ENCODE measurements at regions not wholly inside any gene's neighbourhood (a gene's known extent, or its start where the extent isn't known, plus 50 kb on each side); places are given as distances from the start of the nearest gene placed in this dataset.
"Not testable (repeated sequence)": the region's sequence is repeated elsewhere in the genome, so short reads cannot be mapped to it uniquely, and the experiment has no call there.

DNA sequence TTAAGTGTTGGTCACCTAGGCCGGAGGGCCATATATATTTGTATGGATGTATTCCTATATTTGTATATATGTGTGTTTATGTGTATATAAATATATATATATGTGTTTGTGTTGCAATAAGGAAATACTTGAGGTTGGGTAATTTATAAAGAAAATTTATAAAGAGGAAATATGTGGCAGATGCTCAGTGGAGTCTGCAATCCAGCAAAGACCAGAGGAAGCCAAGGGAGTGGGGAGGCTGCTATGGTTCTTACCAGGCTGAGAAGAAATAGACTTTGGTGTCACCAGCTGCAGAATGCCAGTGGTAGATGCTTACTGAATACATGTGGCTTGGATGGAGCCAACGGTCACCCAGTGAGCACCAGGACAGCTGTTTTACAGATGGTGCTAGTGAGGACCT, 97.4 kb upstream of the ELOVL5 start:
- DNase-seq (ENCODE audit: extremely low read depth, low read depth, low spot score) = no peak

DNA sequence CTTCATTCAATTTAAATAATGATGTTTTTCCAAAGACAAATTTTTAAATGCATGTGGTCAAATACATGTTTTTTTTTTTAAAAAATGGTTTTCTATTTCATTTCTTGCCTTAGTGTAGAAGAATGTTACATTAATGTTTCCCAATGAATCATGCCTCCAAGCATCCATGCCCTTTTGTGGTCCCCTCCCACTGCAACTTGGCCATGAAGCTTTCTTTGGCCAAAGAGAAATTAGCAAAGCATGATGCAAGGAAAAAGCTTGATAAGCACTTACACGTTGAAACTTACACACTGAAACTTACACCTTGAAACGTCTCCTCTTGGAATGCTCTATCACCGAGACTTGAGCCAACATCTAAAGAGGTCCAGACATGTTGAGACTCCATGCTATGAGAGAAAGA, 93.0 kb upstream of the ELOVL5 start:
- DNase-seq (ENCODE audit: extremely low read depth, low read depth, low spot score) = no peak

DNA sequence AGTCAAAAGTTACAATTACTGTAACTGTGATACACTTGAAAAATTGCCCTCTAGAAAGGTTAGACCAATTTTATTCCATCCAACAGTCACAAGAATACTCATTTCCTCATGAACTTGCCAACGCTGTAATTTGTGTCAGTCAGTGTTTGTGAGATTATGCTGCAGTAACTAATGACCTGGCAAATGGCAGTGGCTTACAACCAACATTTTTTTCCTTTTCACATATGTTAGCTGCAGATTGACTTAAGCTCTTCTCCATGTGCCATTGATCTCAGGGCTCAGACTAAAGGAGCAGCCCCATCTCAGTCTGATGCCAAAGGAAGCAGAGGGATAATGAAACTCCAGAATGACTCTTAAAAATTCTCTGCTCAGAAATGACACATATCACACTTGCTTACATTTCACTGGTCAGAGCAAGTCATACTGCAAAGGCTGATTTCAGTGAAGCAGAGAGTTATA, 92.3 kb upstream of the ELOVL5 start:
- DNase-seq (ENCODE audit: extremely low read depth, low read depth, low spot score) = no peak

DNA sequence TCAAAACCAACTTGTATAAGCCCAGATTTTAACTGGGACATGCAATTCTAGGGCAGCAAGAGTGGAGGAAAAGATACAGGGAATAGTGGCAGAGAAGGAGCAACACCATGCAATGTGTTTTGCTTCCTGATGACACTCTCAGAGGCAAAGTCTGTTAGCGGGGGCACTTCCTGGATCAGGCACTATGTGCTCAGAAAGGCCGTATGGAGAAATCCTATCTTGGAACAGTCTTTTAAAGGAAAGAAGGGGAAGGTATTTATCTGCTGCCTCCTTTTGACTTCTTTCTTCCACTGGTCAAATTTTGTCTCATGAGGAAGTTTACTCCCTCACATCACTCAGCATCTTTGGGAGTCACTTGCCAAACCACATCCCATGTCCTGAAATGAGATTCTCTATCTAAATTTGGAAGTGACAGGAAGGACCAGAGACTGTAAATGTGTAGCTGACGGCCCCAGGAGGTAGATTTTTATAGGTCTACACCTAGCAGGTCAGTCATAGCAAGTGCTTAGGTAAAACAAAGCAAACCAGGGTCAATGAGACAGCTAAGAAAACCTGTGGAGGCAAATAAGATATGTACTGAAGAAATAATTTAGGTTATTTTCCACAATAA, 91.7 kb upstream of the ELOVL5 start:
- DNase-seq (ENCODE audit: extremely low read depth, low read depth, low spot score) = no peak

DNA sequence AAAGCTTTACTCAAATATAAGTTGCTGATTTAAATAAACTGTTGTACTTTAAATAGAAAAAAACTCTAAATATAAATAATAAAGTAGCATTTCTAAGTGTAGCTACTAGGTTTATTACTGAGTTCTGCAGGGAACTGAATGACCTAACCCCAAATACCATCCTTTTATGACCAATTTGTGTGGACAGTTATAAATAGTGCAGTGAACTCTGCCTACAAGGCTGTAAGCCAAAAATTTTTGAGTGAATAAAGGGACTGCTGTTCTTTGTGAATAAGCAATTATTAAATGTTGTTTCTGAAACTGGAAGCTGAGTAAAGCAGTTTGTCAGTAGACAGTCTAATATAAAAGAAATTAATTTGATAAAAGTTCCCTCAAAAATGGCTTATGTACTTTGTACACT, 90.8 kb upstream of the ELOVL5 start:
- DNase-seq (ENCODE audit: extremely low read depth, low read depth, low spot score) = no peak

DNA sequence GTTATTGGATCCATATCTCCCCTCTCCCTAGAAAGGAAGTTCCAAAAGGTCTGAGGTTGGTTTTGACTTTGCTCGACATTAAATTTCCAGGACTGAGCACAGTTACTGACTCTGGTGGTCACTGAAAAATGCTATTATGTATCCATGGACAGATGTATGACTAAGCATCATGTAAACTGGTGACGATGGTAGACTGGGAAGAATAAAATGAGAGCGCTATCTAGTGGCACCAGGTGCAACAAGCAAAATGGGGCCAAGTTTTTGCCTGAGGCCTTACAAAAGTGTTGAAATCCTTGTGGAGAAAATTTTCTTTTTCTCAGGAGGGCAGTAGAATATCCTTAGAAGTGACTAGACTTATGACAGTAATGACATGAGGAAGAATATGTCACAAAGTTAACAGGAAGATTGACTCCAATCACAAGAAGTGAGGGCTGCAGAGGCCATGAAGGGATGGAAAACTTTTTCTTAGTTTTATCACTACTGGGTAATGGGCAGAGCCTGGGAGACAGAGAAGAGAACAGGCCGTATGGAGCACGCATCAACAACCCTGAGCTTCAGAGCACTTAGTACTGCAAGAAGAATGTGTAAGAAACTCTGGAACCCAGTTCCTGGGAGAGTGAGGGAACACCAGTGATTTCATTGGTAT, 88.9 kb upstream of the ELOVL5 start:
- peak; percentile 42 for DNase-seq (ENCODE audit: extremely low read depth, low read depth, low spot score)

DNA sequence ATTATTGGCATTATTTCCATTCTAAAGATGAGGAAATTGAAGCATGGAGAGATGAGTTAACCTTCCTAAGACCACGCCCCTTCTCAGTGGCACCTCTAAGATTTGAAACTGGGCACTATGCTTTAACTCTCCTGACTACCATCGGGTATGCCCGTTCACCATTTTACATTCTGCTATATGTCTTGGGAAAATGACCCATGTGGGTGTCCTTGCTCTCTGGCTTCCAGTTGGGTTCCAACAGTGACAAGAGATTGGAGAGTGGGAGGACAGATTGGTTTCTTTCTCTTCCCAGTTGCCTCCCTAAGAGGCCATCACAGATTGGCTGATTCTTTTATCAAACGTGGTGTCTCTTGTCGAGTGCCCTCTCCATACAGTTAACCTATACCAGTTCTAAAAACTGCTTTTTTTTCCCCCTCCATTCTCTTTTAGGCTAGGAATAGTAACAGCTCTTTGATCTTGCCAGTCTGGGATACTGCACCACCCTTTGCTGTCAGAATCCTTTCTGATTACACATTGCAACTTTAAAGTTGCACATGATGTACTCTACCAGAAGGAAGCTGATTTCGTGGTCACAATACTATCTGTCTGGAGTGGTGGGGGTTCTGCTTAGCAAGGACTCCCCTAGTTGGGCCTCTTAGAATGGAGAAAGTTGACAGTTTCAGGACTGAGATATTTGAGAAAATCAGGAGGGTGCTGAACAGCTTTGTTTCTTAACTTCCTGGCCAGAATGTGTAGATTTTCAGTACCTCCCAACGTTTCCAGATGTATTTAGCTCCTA, 88.0 kb upstream of the ELOVL5 start:
- DNase-seq (ENCODE audit: extremely low read depth, low read depth, low spot score) = no peak

DNA sequence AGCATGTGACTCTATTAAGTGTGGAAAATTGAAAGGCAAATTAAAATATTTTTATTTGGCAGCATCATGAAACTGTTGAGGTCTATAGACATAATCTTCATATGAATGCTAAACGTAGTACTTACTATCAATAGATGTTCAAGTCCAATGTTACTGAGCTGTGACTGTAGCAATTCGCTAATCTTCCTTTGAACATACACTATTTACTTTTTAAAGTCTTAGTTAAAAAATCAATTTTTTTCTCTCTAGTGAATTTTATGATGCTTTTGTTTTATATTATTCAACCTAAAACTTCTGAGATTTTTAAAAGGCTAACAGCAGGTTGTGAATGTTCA, 85.2 kb upstream of the ELOVL5 start:
- no peak for DNase-seq (ENCODE audit: extremely low read depth, low read depth, low spot score)

DNA sequence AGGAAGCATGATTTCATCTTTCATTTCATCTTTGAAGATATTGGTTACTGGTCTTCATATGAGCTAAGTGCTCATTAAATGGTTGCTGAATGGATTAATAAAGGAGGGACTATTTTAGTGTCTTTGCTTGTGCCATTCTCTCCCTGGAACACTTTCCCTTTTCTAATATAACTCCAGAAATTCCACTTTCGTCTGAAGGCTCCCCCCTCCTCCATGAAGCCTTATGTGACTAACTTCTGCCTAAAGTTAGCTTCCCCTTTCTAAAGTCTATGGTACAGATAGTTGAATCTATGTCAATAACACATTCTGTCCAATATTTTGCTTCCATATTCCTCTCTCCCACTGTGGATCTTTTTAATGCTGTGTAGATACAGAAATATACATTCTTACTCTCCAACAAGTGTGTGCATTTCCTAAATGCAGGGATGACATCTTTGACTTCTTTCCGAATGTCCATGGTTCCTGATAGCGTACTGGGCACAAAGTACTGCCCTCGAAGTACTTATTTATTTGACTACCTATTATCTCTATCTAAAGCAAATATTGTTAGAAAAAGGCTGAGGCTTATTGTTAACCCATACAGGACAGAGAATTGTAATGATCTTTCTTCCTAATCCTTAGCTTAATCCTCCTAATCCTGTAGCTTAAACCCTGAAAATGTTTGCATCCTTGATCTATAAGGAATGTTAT, 84.7 kb upstream of the ELOVL5 start:
- no peak for DNase-seq (ENCODE audit: extremely low read depth, low read depth, low spot score)

DNA sequence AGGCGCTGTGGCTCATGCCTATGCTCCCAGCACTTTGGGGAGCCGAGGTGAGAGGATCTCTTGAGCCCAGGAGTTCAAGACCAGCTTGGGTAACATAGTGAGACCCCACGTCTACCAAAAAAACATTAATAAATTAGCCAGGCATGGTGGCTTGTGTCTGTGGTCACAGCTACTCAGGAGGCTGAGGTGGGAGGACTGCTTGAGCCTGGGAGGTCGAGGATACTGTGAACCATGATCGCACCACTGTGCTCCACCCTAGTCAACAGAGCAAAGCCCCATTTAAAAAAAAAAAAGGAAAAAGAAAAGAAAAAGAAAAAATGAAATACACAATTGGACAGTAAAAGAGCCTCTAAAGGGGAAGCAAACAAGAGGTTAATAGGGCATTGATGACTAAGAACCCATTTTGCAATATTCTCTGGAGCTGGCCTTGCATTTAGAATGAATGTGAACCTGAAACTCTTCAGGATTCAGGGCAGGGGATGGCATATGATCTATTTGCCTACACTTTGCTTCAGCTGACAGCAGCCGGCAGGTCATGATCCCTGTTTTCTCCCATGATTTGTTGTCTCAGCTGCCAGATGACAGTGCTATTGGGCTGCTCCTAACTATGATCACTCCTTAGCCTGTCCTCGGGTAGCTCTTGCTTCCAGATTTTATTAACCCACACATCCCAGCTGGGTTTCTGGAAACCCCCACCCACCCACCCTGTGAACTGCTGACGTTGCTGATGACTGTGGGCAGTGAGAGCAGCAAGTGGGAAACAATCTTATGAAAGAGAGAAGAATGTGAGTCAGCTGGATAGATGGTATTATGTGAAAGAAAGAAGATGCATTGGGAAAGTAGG, 83.8 kb upstream of the ELOVL5 start:
- no peak for DNase-seq (ENCODE audit: extremely low read depth, low read depth, low spot score)

DNA sequence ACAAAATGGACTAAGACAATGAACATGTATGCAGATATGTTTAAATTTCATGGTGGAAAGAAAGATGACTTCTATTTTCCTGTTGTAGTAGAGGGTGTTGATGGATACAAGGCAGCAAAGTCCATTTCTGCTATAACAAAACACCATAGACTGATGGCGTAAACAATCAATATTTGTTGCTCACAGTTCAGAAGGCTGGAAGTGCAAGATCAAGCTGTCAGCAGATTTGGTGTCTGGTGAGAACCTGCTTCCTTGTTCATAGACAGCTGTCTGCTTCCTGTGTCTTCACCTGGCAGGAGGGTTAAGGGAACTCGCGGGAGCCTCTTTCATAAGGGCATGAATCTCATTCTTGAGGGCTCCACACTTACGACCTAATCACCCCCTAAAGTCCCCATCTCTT, 83.0 kb upstream of the ELOVL5 start:
- no peak for DNase-seq (ENCODE audit: extremely low read depth, low read depth, low spot score)

DNA sequence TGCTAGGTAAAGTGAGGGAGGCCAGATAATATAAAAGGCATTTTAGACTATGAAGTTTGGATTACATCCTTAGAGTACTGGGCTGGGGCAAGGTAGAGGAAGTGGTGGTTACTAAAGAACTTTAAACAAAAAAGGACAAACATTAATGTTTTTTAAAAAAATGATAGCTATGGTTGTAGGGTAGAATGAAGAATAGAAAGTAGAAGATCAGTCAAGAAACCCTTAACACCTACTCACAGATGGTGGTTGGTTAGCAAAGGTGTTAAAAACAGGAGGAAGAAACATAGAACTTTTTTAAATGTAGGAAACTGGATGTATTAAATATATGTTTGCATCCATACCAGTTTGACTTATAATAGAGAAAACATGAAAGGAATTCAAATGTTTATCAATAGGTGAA, 80.7 kb upstream of the ELOVL5 start:
- DNase-seq (ENCODE audit: extremely low read depth, low read depth, low spot score) = no peak

DNA sequence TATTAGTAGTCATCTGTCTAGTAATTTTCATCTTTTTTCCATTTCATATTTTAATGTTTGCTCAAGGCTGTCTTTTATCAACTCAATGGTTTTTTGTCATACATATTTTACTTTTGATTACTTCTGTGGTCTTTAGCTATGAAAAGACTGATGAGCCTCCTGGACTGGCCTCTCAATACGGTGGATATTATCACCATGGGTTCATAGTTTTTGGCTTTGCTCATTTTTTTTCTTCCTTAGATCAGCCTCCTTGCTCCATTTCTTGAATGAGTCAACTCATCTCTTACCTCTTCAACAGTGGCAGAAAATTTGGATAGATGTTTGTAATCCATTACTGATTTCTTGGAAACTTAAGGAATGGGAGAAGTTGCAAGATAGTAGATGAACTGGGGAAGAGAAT, 80.1 kb upstream of the ELOVL5 start:
- DNase-seq (ENCODE audit: extremely low read depth, low read depth, low spot score) = no peak

DNA sequence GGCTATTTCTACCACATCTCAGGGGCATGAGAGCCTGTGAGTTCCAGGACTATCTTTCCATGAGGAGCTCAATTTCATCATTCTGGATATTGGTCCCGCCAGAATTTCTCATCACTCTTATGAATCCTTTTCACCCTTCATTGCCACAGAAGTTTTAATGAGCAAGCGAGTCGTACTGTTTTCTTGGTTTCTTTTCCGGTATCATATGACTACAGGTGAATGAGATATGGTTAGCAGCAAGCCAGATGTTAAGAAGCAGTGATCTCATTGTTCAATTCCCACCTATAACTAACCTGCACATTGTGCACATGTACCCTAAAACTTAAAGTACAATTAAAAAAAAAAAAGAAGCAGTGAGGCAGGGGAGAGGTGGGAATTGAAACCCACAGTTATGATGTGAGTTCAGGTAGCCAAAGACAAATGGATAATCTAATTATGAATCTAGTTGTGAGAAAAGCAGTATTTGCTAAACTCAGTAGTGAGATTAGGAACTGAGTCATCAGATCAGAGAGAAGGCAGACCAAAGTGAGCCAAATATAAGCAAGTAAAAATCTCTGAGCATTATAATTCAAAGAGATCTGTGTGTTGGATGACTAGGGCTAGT, 78.0 kb upstream of the ELOVL5 start:
- no peak for DNase-seq (ENCODE audit: extremely low read depth, low read depth, low spot score)

DNA sequence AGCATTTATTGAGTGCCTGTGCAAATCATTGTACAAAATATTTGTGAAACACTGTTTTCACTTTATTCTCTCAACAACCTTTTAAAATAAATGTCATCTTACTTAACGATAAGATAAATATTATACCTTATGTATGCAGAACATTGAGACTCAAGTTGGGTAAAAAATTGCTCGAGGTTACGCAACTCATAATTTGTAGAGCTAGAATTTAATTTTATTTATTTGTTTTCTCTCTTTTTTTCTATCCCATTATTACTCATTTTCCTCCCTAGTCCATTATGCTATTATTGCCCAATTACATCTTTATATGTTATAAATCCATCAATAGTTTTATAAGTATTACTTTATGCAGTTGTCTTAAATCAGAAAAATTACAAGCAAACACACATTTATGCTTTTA, 77.4 kb upstream of the ELOVL5 start:
- DNase-seq (ENCODE audit: extremely low read depth, low read depth, low spot score) = no peak

DNA sequence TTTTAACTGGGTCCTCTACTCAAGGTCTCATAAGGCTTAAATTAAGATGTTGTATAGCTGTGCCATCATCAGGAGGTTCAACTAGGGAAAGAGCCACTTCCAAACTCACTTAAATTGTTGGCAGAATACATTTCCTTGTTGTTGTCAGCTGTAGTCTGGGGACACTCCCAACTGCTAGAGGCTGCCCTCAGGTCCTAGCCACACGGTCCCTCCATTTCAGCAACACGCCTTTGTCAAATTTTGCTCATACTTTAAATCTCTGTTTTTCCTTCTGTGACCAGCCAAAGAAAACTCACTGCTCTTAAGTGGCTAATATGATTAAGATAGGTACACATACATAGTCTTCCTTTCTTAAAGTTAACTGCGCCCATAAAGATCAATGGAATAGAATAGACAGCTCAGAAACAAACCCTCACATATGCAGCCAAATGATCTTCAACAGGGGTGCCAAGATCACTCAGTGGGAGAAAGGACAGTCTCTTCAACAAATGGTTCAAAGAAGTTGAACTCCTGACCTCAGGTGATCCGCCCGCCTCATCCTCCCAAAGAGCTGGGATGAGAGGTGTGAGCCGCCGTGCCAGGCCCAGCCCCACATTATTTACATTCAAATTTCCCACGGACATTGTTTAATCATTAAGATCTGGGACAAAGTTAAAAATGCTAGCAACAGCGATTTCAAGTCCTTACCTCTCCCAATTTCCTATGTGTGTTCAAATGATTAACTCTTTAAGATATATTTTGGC, 76.4 kb upstream of the ELOVL5 start:
- no peak for DNase-seq (ENCODE audit: extremely low read depth, low read depth, low spot score)

DNA sequence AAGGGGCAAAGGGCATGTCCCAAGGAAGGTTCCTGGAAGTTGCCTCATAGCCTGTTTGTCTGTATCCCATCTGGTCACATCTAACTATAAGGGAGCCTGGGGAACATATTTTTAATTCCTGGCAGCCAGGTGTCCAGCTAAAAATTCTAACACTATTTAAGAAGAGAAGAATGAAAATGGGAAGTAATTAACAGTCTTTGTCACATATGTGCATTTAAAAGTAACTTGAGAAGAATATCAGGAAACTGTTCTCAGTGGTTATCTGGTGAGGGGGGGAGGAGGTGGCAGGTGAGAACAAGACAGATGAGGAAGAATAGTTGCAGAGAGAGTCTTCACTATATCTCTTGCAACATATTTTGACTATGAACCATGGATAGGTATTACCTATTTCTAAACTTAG, 75.5 kb upstream of the ELOVL5 start:
- DNase-seq (ENCODE audit: extremely low read depth, low read depth, low spot score) = no peak

DNA sequence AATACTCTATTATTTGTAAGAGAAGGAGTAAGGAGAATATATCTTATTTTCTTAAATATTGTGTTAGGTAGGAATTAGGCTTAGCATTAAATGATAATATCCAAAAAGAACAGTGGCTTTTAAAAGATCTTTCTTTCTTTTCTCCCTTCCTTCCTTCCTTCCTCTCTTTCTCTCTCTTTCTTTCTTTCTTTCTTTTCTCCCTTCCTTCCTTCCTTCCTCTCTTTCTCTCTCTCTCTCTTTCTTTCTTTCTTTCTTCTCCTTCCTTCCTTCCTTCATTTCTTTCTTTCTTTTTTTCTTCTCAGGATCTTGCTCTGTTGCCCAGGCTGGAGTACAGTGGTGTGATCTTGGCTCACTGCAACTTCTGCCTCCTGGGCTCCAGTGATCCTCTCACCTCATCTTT, 74.8 kb upstream of the ELOVL5 start:
- DNase-seq (ENCODE audit: extremely low read depth, low read depth, low spot score) = not testable (repeated sequence)

DNA sequence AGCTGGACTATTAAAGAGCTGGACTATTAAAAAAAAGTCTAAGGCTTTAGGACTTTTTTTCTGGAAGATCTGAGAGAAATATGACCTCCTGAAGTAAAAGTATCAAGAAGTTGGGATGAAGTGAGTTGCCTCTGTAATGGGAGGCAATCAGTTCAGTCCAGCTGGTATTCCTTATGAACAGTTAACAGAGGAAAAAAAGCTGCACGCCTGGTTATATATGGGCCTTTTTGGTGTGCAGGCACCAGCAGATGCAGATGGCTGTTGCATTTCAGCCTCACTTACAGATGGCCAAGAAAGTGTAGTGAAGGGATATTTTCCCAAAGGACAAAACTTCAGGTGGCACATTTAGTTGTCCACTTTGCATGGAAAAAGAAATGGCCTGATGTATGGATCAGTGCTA, 70.3 kb upstream of the ELOVL5 start:
- no peak for DNase-seq (ENCODE audit: extremely low read depth, low read depth, low spot score)

DNA sequence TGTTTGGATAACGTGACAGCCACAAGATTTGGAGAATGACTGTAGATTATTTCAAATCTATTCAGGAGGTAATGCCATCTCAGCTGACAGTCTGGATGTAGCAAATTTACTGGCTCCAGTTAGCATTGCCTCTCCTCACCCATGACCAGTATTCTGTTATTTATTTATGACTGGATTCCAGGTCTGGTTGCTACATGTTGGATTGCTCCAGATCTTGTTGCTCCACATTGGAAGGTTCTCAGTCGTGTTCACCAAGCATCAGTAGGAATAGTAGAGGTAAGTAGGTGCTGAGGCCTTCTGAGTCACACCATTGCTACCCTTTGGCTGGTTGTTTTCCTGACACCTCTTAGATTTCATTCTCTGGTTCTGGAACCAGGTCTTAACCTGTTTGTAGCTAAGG, 69.5 kb upstream of the ELOVL5 start:
- no peak for DNase-seq (ENCODE audit: extremely low read depth, low read depth, low spot score)

Measured in glomerular endothelial cell (primary cell).